NCI-H146 treated with DMSO at 0.1 percent for 48 hours (cell line): ENCODE measurements at regions not wholly inside any gene's neighbourhood (a gene's known extent, or its start where the extent isn't known, plus 50 kb on each side); places are given as distances from the start of the nearest gene placed in this dataset.
A peak's percentile ranks its signal among the peaks of the same experiment; 100 is the strongest.
"Not testable (repeated sequence)": the region's sequence is repeated elsewhere in the genome, so short reads cannot be mapped to it uniquely, and the experiment has no call there.

Experiments used
- DNase-seq: peaks from one replicate; lab custom pipeline; 2025; ENCODE audit not compliant: unreplicated experiment; lab: John Stamatoyannopoulos, UW

DNA sequence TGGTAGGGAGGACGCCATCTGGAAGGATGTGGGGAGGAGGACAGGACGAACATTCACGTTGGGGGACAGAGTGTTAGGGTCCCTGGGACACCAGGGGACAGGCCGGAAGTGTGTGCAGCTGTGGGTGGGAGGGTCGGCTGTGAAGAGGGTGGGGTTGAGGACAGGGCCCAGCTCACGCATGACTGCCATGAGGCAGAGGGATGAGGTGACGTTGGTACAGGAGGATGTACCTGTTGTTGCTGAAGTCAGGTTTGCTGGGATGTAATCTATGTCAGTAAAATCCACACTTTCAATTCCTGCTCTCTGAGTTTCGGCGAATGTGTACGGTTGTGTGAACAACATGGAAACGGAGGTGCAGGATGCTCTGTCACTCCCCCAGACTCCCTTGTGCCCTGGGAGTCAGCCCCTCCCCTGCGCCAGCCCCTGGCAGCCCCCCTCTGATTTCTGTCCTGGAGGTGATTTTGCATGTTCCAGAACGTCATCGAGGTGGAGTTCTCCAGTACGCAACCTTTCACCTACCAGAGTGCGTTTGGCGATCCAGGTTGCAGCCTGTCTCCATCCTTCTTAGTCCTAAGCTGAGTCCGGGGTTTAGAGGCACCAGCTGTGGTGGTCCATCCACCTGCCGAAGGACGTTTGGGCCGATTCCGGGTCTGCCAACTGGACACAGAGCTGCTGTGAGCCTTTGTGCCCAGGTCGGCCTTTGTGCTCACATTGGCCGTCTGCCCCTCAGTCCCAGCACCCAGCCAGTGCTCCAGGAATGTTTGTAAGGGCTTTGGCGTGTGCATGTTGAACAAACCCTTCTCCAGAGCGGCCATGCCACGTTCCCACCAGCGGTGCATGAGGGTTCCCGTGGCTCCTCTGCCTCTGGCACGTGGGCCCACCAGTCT, 203.2 kb downstream of the NPIPB11 start:
- DNase-seq, result not testable (repeated sequence)

DNA sequence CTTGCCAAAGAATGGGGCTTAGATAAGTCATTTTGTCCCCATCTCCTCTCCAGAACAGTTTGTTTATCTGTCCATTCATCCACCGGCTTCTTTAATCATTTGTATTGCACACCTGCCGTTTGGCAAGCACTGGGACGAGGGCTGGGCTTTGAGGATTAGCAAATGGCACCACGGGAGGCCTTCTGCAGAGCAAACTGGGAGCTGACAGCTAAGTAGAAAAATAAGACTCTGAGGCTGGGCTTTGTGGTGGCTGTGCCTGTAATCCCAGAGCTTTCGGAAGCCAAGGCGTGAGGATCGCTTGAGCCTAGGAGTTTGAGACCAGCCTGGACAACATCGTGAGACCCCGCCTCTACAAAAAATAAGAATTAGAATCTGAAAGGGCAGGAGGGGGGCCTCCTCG, 203.9 kb downstream of the NPIPB11 start:
- DNase-seq, result peak; percentile 75

DNA sequence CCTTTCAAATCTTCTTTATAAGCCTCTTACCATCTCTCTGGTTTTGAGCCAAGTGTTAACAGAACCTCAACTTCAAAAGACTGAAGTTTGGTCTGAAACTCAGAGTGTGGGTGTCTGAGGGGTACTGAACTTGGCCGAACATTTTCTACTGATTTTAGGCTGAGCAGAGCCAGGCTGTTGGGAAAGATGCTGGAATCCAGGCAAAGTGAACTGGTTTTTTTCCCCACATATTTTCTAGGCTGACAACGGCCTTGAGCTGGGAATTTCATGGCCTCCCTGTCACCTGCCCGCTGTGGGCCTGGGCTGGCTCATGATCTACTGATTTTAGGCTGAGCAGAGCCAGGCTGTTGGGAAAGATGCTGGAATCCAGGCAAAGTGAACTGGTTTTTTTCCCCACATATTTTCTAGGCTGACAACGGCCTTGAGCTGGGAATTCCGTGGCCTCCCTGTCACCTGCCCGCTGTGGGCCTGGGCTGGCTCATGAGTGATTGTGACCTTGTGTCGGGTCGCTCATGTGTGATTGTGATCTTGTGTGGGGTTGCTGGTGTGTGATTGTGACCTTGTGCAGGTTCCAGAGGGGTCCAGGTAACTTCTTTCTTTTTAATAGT, 204.4 kb downstream of the NPIPB11 start:
- not testable (repeated sequence) for DNase-seq

DNA sequence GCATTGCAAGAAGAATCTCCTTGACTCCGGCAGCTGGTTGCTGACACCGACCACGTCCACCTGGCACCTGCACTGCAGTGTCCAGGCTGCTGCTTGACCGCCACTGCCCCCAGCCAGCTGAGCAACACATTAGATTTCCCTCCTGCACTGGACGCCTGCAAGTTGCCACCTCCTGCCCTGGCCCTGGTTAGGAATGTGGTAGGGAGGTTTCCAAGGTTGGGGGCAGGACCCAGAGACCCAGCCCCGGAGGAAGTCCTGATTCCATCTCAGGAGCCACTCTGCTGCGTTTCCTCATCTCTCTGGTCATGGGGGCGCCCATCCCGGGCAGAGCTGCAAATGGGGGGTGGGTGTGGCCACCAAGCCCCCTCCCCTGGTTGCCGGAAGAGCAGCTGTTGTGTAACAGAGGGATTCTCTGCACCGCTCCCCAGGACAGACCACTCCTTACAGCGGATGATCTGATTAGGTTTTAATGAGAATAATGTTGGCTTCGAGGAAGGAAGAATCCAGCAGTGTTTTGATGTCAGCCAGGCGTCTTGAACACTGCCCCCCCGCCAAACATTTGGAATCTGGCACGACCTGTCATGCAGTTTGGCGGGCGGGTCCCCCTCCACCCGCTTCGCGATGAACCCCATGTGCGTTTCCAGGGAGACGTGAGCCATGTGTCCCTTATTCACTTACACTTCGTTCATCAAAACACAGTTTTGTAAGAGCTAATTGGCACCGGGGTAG, 205.1 kb downstream of the NPIPB11 start:
- not testable (repeated sequence) for DNase-seq

DNA sequence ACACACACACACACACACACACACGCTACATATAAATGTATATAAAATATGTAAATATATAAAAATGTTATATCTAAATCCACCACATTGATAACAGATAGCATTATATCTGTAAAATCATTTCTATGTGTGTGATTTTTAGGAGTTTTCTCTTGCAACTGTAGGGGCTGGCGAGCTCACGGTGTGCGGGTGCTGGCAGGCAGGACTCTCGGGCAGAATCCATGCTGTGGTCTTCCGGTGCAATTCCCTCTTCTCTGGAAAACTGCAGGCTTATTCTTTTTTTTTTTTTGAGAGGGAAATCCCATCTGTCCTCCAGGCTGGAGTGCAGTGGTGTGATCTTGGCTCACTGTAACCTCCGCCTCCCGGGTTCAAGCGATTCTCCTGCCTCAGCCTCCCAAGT, 205.8 kb downstream of the NPIPB11 start:
- DNase-seq, result not testable (repeated sequence)

DNA sequence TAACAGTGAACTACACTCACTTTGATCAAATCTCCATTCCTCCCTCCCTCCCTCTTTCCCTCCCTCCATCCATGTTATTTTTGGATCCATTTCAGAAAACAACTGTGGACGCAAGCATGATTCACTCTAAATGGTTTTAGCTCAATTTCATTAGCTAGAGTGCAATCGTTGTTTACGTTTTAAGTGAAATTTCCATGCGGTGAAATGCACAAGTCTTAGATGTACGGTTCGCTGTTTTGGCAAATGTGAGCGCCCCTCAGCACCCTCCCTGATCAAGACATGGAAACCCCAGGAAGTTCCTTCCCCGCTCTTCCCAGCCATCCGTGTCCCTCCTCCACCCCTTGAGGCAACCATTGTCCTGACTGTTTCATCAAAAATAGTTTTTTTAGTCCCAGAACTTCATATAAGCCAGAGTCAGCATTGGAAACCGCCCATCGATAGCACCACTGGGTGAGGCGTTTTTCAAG, 206.3 kb downstream of the NPIPB11 start:
- DNase-seq, result not testable (repeated sequence)

DNA sequence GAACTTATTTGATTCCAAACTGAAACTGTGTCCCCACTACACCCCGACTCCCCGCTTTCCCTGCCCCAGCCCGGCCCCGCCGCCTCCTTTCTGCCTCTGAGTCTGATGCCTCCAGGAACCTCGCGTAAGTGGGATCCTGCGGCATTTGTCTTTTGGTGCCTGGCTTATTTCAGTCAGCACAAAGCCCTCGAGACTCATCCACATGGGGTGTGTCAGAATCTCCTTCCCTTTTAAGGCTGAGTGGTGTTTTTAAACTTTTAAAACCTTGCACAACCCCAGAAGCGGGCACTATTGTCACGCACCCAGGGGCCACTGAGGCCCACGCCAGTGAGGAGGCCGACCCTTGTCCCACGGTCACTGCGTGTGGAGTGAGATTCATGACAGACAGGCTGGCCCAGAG, 206.9 kb downstream of the NPIPB11 start:
- DNase-seq, result not testable (repeated sequence)

DNA sequence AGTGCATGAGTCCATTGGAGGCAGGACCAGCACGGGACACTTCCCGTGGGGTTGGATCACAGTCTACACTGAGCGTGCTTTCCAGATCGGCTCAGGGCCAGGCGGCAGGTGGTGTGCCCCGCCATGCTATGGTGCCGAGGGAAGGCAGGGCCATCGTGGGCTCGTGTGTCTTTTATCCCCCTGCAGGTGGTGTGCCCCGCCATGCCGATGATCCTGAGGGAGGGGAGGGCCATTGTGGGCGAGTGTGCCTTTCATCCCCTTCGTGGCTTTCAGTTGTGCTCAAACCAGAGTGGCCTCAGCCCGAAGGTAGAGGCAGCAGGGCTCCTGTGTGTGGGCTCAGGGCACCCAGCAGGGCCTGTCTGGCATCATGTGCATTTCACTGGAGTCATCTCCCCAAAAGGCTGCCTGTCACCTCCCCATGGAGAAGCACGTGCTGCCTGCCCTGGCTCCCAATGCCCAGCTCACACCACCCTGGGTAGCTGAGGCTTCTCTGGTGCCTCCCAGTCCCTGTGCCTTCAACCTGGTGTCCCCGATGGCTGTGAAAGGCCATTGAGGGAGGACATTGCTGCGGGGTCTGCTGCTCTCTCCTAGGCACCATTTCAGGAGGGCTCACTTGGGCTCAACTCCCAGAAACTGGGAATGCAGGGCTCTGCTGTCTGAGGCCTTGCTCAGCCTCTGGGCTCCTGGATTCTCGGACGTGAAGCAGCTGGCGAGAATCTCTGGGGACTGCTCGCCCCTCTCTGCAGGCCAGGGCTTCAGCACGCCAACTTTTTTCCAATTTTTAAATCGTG, 207.6 kb downstream of the NPIPB11 start:
- DNase-seq, result no peak

DNA sequence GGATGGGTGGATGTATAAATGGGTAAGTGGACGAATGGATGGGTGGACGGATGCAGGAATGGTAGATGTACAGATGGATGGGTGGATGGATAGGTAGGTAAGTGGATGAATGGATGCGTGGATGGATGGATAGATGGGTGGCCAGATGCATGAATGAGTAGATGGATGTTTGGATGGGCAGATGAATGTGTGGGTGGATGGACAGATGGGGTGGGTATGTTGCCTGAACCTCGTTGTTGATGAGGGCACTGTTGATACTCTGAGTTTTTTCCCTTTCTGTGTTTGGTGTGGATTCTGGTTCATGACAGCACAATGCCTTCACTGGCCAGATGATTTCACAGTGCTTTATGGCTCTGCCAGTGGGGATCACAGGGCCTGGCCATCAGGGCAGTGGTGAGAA, 208.3 kb downstream of the NPIPB11 start:
- DNase-seq, result no peak

DNA sequence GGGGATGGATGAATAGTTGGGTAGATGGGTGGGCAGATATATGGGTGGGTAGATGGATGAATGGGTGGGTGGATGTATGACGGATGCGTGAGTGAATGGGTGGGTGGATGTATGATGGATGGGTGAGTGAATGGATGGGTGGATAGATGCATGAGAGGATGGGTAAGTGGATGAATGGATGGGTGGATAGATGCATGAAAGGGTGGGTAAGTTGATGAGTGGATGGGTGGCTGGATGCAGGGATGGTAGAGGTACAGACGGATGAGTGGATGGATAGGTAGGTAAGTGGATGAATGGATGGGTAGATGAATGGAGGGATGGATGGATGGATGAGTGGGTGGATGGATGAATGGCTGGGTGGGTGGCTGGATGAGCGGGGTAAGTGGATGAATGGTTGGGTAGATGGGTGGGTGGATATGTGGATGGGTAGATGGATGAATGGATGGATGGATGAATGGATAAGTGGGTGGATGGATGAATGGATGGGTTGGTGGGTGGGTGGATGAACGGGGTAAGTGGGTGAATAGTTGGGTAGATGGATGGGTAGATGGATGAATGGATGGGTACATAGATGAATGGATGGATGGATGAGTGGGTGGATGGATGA, 208.9 kb downstream of the NPIPB11 start:
- DNase-seq, result not testable (repeated sequence)

DNA sequence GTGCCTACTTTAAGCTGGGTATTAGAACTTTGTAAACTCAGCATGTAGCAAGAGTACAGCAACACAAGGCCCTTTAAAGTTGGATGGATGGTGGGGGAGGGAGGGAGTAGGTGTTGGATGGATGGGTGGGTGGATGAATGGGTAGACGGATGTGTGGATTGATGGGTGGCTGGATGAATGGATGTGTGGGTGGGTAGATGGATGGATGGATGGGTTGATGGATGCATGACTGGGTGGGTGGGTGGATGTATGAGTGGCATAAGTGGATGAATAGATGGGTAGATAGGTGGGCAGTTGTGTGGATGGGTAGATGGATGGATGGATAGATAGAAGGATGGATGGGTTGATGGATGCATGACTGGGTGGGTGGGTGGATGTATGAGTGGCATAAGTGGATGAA, 209.8 kb downstream of the NPIPB11 start:
- DNase-seq, result not testable (repeated sequence)

DNA sequence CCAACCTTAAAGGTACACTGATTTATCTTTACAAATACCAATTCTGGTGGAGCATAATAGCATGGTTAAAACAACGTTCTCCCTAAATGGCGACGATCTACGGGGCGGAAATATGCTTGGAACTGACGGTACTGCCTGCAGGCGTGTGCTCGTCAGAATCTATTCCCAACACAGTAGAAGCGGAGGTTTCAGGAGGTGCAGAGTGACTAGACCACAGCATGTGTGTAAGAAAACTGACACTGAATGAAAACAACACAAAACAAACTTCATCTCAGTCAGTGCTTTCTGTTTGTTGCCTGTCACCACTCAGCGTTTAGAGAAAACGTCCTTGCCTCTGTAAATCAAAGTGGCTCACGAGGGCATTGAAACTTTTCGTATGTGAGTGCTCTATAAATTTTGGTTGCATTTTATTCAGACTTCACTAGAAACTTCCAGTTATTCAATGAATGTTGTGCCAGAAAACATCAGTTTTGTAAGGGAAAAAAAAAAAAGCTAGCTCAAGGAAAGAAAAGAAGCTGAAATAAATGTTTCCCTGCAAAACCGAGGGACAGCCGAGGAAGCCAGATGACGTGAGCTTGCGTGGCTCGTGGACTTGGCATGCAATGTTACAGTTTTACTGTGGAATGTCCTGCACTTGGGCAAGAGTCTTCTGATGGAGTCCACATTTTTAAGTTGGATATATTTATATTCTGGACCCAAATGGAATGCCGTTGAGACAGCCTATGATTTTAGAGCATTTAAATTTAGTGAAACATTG, 210.4 kb downstream of the LAT start:
- not testable (repeated sequence) for DNase-seq

DNA sequence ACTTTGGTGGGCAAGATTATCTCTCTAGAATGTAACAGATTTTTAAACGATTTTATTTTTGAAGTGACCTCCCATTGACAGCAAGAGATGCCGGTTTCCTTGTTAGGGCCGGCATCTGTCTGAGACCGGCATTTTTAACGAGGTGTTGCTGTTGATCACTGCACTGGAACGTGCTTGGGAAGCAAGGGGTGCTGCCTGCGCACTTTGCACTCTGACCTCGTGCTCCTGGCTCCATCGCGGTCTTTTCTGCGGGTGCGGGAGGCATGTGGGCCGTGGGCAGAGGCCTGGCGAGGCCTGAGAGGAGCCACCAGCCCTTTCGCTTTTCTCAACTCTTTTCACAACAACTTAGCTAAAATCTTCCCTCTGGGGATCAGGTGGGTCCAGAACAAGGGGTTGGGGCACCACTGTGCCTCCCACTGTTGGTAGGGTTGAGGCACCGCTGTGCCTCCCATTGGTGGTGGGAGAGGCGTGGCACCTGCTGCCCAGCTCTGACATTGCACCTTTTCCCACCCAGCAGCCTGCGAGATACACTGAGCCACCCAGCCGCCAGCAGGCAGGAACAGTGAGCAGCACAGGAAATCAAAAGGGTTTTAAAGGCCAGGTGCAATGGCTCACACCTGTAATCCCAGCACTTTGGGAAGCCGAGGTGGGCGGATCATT, 209.5 kb downstream of the LAT start:
- DNase-seq, result not testable (repeated sequence)

DNA sequence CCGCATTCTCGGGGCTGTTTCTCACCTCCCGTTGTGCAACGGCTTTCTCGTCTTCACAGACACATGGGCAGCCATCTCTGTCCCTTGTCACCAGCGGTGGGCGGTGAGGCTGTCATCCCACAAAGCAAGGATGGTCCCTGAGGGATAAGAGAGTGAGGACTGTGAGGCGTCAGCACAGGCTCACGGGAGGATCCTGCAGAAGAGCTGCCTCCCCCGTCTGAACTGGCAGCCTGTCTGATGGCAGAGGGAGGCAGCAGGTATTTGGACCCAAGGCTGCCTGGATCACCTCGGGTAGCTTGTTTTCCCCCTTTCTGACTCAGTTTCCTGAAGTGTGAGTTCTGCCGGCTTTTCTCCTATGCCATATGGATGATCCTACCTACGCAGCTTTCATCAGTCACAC, 208.8 kb downstream of the LAT start:
- not testable (repeated sequence) for DNase-seq

DNA sequence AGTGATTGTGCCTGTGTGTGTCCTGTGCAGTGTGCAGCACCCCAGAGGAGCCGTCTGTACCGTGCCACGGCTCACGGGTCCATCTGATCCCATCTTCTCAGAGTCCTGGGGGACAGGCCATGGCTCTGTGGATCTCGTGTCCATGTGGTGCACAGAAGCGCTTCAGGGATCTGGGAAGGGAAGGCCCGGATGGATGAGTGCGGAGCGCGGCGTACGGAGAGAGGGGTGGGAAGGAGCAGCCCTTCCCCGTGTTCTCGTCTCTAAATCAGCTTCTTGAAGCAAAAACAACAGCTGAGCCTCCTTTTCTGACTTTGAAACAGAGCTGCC, 208.4 kb downstream of the LAT start:
- DNase-seq, result not testable (repeated sequence)

DNA sequence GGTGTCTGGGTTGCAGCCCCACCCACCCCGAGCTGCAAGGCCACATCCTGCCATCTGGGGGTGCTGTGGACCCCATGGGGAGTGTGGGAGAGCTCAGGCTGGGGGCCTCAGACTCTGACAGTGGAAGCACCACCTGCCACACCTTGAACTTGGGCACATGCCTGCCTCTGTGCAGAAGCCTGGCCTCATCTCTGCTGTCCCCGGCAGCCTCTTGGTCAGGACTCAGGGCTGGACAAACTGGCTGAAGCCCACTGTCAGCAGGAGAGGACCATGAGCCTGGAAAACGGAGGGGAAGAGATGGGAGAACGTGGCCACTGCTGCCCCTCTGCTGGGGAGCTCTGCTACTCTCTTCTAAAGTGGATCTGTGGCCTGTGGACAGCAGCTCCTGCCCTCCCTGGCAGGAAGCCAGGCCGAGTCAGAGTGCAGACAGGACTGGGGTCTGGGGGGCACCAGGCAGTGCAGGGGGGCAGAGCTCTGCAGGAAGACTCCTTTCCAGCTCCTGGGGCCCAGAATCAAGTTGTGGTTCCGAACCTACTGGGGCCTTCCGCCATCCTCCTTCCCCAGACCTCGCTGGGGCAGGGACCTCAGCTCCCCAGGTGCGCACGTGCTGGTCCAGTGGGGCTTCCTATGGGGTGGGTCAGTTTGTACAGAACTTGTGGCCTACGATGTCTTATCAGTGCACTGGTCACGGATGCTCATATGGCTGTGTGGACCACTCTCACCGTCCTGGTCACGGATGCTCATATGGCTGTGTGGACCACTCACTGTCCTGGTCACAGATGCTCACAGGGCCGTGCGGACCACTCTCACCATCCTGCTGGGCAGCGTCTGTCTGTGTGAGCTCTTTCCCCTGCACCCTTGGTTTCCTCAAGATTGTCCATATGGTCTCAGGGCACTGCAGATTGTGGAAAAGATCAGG, 207.7 kb downstream of the LAT start:
- DNase-seq, result no peak

DNA sequence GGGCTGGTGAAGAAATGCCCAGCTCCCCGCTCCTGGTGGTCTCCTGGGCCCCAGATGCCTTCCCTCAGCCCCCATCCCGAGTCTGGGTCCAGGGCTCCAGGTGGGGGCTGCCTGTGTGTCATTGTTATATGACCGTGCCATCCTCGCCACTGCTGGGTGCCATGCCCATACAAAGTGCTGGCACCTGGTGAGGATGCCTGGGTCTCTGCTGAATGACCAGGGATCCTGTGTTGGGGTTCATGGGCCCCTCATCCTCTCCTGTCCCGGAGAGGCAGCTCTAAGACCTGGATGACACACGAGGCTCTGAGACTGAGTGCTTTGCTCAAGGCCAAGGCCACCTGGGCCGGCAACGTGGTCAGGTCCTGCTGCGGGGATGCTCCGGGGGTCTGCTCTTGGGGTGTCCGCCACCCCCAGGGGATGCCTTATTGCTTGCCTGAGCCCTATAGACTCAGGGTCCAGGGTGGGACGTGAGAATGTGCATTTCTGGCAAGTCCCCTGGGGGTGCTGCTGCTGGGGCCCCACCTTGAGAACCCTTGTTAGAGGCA, 206.9 kb downstream of the LAT start:
- DNase-seq, result not testable (repeated sequence)
